ENCODE measurements at regions not wholly inside any gene's neighbourhood (a gene's known extent, or its start where the extent isn't known, plus 50 kb on each side); places are given as distances from the start of the nearest gene placed in this dataset.

DNA sequence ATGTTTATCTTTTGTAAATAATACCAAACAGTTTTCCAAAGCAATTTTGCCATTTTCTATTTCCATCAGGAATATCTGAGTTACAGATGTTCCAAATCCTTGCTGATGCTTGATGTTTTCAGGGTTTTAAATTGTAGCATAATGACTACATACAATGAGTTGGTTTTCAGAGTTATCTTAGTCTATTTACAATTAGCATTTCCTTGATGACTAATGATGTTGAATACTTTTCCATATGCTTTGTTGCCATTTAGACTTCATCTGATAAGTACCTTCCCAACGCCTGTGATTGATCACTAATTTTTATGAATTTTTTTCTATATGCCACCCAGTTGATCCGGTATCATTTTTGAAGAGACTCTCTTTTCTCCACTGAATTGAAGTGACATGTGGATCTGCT lies 102.3 kb downstream of the SLC25A46 start:
- no peaks in the 10 kb centered on the region for H4K20me1 ChIP-seq (ENCODE audit: insufficient read depth, low read length)
- Mint-ChIP-seq H3K4me3 (no peak overlapping the region), H3K27ac (no peak overlapping the region), H3K9me3 (peaks cover 0 to 9% (median 4%) of the 10 kb centered on the region in 7 donors), H3K36me3 (no peaks in the 10 kb centered on the region), H3K4me1 (no peaks in the 10 kb centered on the region), H3K27me3 (ENCODE audit: low read depth in 3 of 3) (no peaks in the 10 kb centered on the region)
- H3K27me3 ChIP-seq (ENCODE audit: control insufficient read depth in 2 of 2, insufficient read depth in 2 of 2, low read length in 2 of 2), result no peaks in the 10 kb centered on the region
- H3K36me3 ChIP-seq (replicated peaks in 1 of 2; ENCODE audit: control insufficient read depth in 1 of 2, insufficient read depth in 2 of 2, low read length in 2 of 2), result no peaks in the 10 kb centered on the region
- TF ChIP-seq, protein P1, sequence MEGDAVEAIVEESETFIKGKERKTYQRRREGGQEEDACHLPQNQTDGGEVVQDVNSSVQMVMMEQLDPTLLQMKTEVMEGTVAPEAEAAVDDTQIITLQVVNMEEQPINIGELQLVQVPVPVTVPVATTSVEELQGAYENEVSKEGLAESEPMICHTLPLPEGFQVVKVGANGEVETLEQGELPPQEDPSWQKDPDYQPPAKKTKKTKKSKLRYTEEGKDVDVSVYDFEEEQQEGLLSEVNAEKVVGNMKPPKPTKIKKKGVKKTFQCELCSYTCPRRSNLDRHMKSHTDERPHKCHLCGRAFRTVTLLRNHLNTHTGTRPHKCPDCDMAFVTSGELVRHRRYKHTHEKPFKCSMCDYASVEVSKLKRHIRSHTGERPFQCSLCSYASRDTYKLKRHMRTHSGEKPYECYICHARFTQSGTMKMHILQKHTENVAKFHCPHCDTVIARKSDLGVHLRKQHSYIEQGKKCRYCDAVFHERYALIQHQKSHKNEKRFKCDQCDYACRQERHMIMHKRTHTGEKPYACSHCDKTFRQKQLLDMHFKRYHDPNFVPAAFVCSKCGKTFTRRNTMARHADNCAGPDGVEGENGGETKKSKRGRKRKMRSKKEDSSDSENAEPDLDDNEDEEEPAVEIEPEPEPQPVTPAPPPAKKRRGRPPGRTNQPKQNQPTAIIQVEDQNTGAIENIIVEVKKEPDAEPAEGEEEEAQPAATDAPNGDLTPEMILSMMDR (IDR thresholded peaks at IDR 0.05), result no peak
- H3K4me1 ChIP-seq (ENCODE audit: control insufficient read depth in 1 of 2, insufficient read depth in 2 of 2, low read length in 2 of 2), result no peaks in the 10 kb centered on the region
- no peak overlapping the region for H3K27ac ChIP-seq (ENCODE audit: low read depth in 1 of 2, low read length in 2 of 2)
- WGBS (ENCODE audit: insufficient coverage), result no CpG with 5 or more reads among the region's 2 CpGs
- no peak overlapping the region for H3K4me3 ChIP-seq (replicated peaks in 1 of 3; ENCODE audit: low read depth in 2 of 3, low read length in 3 of 3)
- H2AFZ ChIP-seq (ENCODE audit: insufficient read depth, low read depth, low read length, poor library complexity, severe bottlenecking), result no peak overlapping the region
- DNase-seq, result no peak
- no peak overlapping the region for H3K9ac ChIP-seq (ENCODE audit: insufficient read depth, low read length, poor library complexity, severe bottlenecking)
- intact Hi-C loops (cut with micrococcal nuclease), result no loop called here
- H3K4me2 ChIP-seq (replicated peaks; ENCODE audit: extremely low read depth, low read length, poor library complexity, severe bottlenecking), result no peak overlapping the region
- peaks cover 6 to 10% of the 10 kb centered on the region in 2 donors for H3K9me3 ChIP-seq (replicated peaks in 1 of 2; ENCODE audit: control insufficient read depth in 1 of 2, insufficient read depth in 1 of 2, low read length in 2 of 2)
- H3K79me2 ChIP-seq (ENCODE audit: insufficient read depth, low read length), result no peaks in the 10 kb centered on the region

GRCh38 chr5:110842948-110843347 lies 104.1 kb downstream of the SLC25A46 start:
- H3K4me1 ChIP-seq (ENCODE audit: control insufficient read depth in 1 of 2, insufficient read depth in 2 of 2, low read length in 2 of 2), result no peaks in the 10 kb centered on the region
- Mint-ChIP-seq H3K4me3 (no peak overlapping the region), H3K4me1 (no peaks in the 10 kb centered on the region), H3K36me3 (no peaks in the 10 kb centered on the region), H3K27me3 (ENCODE audit: low read depth in 3 of 3) (no peaks in the 10 kb centered on the region), H3K27ac (no peak overlapping the region), H3K9me3 (peaks cover 0 to 9% (median 4%) of the 10 kb centered on the region in 7 donors)
- H3K36me3 ChIP-seq (replicated peaks in 1 of 2; ENCODE audit: control insufficient read depth in 1 of 2, insufficient read depth in 2 of 2, low read length in 2 of 2), result no peaks in the 10 kb centered on the region
- H3K4me3 ChIP-seq (replicated peaks in 1 of 3; ENCODE audit: low read depth in 2 of 3, low read length in 3 of 3), result no peak overlapping the region
- 90% methylated on average over 2 of the region's 4 CpGs for WGBS (ENCODE audit: insufficient coverage)
- TF ChIP-seq, protein P1 (IDR thresholded peaks at IDR 0.05), result no peak
- no peak overlapping the region for H3K4me2 ChIP-seq (replicated peaks; ENCODE audit: extremely low read depth, low read length, poor library complexity, severe bottlenecking)
- no peak for DNase-seq
- intact Hi-C loops (cut with micrococcal nuclease), result no loop called here
- H3K9ac ChIP-seq (ENCODE audit: insufficient read depth, low read length, poor library complexity, severe bottlenecking), result no peak overlapping the region
- no peaks in the 10 kb centered on the region for H4K20me1 ChIP-seq (ENCODE audit: insufficient read depth, low read length)
- H3K9me3 ChIP-seq (replicated peaks in 1 of 2; ENCODE audit: control insufficient read depth in 1 of 2, insufficient read depth in 1 of 2, low read length in 2 of 2), result peaks cover 6 to 7% of the 10 kb centered on the region in 2 donors
- H3K79me2 ChIP-seq (ENCODE audit: insufficient read depth, low read length), result no peaks in the 10 kb centered on the region
- no peaks in the 10 kb centered on the region for H3K27me3 ChIP-seq (ENCODE audit: control insufficient read depth in 2 of 2, insufficient read depth in 2 of 2, low read length in 2 of 2)
- H2AFZ ChIP-seq (ENCODE audit: insufficient read depth, low read depth, low read length, poor library complexity, severe bottlenecking), result no peak overlapping the region
- no peak overlapping the region for H3K27ac ChIP-seq (ENCODE audit: low read depth in 1 of 2, low read length in 2 of 2)

All from CD14-positive monocyte (primary cell).